ENCODE measurements at regions not wholly inside any gene's neighbourhood (a gene's known extent, or its start where the extent isn't known, plus 50 kb on each side); places are given as distances from the start of the nearest gene placed in this dataset.
"Not testable (repeated sequence)": the region's sequence is repeated elsewhere in the genome, so short reads cannot be mapped to it uniquely, and the experiment has no call there.

DNA sequence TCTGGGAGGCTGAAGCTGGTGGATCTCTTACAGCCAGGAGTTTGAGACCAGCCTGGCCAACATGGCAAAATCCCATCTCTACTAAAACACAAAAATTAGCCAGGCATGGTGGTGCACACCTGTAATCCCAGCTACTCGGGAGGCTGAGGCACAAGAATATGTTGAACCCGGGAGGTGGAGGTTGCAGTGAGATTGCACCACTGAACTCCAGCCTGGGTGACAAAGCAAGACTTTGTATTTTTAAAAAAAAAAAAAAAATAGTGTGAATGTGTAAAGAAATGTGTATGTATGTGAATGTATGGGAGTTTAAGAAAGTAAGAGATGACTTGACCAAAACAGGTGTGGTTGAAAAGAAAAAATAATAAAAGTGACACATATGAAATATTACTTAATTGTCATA, 167.7 kb upstream of the TEX13C start:
- ATAC-seq = no peak

DNA sequence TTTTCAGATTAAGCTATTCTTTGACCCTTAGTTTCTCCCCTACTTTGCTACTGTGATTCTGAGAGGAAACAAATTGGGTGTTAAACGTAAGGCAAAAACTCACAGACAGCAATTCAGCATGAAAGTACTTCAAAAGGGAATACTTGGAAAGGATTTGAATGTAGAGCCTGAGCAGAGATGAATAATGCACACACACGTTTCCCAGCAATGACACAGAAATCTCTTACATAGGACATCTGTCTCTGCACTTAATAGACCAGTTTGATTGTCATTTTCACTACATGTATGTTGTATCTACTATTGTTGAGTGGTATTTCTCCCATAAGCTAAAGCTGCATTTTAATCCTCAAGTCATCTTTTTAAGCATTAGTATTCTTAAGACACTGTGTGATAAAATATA, 166.1 kb upstream of the TEX13C start:
- 30 to 39% methylated on average over 2 of the region's 2 CpGs for WGBS, 2 donors
- no peak for ATAC-seq
- no peak for DNase-seq
- no peak overlapping the region for H3K27ac ChIP-seq
- H3K27me3 ChIP-seq = no peaks in the 10 kb centered on the region
- no peaks in the 10 kb centered on the region for H3K36me3 ChIP-seq
- no peaks in the 10 kb centered on the region for H3K9me3 ChIP-seq
- H3K4me3 ChIP-seq = no peak overlapping the region
- TF ChIP-seq, protein P1, sequence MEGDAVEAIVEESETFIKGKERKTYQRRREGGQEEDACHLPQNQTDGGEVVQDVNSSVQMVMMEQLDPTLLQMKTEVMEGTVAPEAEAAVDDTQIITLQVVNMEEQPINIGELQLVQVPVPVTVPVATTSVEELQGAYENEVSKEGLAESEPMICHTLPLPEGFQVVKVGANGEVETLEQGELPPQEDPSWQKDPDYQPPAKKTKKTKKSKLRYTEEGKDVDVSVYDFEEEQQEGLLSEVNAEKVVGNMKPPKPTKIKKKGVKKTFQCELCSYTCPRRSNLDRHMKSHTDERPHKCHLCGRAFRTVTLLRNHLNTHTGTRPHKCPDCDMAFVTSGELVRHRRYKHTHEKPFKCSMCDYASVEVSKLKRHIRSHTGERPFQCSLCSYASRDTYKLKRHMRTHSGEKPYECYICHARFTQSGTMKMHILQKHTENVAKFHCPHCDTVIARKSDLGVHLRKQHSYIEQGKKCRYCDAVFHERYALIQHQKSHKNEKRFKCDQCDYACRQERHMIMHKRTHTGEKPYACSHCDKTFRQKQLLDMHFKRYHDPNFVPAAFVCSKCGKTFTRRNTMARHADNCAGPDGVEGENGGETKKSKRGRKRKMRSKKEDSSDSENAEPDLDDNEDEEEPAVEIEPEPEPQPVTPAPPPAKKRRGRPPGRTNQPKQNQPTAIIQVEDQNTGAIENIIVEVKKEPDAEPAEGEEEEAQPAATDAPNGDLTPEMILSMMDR (IDR thresholded peaks at IDR 0.05) = no peak
- no peaks in the 10 kb centered on the region for H3K4me1 ChIP-seq
- intact Hi-C loops (cut with DNase I) = no loop called here

More for the DNA sequence above, 167.7 kb upstream of the TEX13C start:
- TF ChIP-seq, protein P1 (IDR thresholded peaks at IDR 0.05) = no peak
- no peak overlapping the region for H3K4me3 ChIP-seq
- no peaks in the 10 kb centered on the region for H3K36me3 ChIP-seq
- intact Hi-C loops (cut with DNase I) = no loop called here
- H3K4me1 ChIP-seq = no peaks in the 10 kb centered on the region
- H3K27me3 ChIP-seq = no peaks in the 10 kb centered on the region
- WGBS, 2 donors = 75 to 83% methylated on average over 2 of the region's 2 CpGs
- no peak for DNase-seq
- no peaks in the 10 kb centered on the region for H3K9me3 ChIP-seq
- no peak overlapping the region for H3K27ac ChIP-seq

DNA sequence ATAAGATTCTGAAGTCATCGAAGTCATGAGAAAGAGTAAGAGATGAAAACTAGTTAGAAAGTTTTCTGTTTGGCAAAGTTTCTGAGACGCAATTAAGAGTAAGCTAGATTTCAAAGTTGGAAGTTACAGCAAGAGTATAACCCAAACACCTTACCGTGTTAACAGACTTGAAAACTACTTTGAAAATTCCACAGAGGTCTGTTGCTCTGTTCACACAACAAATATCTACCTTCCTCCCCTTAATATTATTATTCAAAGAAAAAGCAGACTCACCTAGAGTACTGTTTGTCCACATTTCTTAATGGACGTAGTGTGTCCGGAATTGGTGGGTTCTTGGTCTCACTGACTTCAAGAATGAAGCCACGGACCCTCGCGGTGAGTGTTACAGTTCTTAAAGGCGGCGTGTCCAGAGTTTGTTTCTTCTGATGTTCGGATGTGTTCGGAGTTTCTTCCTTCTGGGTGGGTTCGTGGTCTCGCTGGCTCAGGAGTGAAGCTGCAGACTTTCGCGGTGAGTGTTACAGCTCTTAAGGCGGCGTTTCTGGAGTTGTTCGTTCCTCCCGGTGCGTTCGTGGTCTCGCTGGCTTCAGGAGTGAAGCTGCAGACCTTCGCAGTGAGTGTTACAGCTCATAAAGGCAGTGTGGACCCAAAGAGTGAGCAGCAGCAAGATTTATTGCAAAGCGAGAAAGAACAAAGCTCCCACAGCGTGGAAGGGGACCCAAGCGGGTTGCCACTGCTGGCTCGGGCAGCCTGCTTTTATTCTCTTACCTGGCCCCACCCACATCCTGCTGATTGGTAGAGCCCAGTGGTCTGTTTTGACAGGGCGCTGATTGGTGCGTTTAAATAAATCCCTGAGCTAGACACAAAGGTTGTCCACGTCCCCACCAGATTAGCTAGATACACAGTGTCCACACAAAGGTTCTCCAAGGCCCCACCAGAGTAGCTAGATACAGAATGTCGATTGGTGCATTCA, 165.1 kb upstream of the TEX13C start:
- H3K4me3 ChIP-seq; H3K4me1 ChIP-seq; intact Hi-C loops (cut with DNase I); H3K27me3 ChIP-seq; ATAC-seq; DNase-seq; H3K9me3 ChIP-seq; H3K27ac ChIP-seq; H3K36me3 ChIP-seq: not testable (repeated sequence)
- whole genome bisulfite sequencing, 2 donors = 88 to 90% methylated on average over 24 to 32 of the region's 32 CpGs

DNA sequence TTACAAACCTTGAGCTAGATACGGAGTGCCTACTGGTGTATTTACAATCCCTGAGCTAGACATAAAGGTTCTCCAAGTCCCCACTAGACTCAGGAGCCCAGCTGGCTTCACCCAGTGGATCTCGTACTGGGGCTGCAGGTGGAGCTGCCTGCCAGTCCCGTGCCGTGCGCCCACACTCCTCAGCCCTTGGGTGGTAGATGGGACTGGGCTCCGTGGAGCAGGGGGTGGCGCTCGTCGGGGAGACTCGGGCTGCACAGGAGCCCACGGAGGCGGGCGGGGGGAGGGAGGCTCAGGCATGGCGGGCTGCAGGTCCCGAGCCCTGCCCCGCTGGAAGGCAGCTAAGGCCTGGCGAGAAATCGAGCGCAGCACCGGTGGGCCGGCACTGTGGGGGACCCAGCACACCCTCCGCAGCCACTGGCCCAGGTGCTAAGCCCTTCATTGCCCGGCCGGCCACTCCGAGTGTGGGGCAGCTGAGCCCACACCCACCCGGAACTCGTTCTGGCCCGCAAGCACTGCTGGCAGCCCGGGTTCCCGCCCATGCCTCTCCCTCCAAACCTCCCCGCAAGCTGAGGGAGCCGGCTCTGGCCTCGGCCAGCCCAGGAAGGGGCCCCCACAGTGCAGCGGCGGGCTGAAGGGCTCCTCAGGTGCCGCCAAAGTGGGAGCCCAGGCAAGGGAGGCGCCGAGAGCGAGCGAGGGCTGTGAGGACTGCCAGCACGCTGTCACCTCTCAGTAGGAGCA, 164.2 kb upstream of the TEX13C start:
- WGBS, 2 donors = 95 to 96% methylated on average over 19 to 39 of the region's 41 CpGs
- H3K27me3 ChIP-seq; intact Hi-C loops (cut with DNase I); H3K4me1 ChIP-seq; ATAC-seq; H3K4me3 ChIP-seq; H3K36me3 ChIP-seq; H3K27ac ChIP-seq; DNase-seq; H3K9me3 ChIP-seq: not testable (repeated sequence)

DNA sequence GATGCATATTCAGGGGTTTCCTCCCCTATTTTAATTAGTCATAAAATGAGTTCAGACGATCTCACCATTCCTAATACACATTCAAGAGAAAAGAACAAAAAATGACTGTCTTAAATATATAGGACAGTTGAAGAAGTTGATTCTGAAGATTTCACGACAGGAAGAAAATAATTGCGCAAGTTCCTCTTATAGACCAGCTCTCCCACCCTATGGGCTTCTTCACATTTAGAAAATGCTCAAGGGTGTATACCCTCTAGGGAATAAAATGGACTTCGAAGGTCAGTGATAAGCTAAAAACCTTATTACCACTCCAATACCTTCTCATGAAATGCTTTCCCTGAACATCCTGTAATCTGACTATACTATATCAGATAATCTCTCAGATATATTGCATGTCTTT, 149.2 kb upstream of the TEX13C start:
- Histone ChIP-seq H3K9me3 (no peaks in the 10 kb centered on the region), H3K4me1 (no peaks in the 10 kb centered on the region), H3K36me3 (no peaks in the 10 kb centered on the region), H3K27me3 (no peaks in the 10 kb centered on the region), H3K4me3 (no peak overlapping the region), H3K27ac (no peak overlapping the region)
- no peak for DNase-seq
- intact Hi-C loops (cut with DNase I) = no loop called here
- TF ChIP-seq, protein P1 (IDR thresholded peaks at IDR 0.05) = no peak
- no peak for ATAC-seq
- 80 to 89% methylated on average over 4 of the region's 4 CpGs for WGBS, 2 donors
